ENCODE measurements at regions not wholly inside any gene's neighbourhood (a gene's known extent, or its start where the extent isn't known, plus 50 kb on each side); places are given as distances from the start of the nearest gene placed in this dataset.

- in situ Hi-C loops (cut with MboI): no loop called here
- Histone ChIP-seq H3K4me1 (replicated peaks in 1 of 2; ENCODE audit: control insufficient read depth in 2 of 2, insufficient read depth in 2 of 2, low read length in 2 of 2) (no peaks in the 10 kb centered on the region), H3K4me2 (ENCODE audit: insufficient read depth, low read length) (no peak overlapping the region), H3K4me3 (no peak overlapping the region), H3K27me3 (ENCODE audit: control insufficient read depth in 2 of 2, insufficient read depth in 2 of 2, low read length in 2 of 2) (peaks cover 0 to 13% of the 10 kb centered on the region in 2 experiments; a peak in 2 of 5 replicates), H3K36me3 (ENCODE audit: control insufficient read depth, insufficient read depth, low read length) (no peaks in the 10 kb centered on the region), H3K9ac (ENCODE audit: insufficient read depth in 1 of 2, low read depth in 2 of 2, low read length in 2 of 2) (no peak overlapping the region), H3K9me1 (ENCODE audit: control insufficient read depth, insufficient read depth, low read length) (no peaks in the 10 kb centered on the region), H2AFZ (ENCODE audit: low read depth, low read length) (no peak overlapping the region), H3K27ac (ENCODE audit: extremely low read depth, low read depth, low read length) (no peak overlapping the region), H3K79me2 (ENCODE audit: control insufficient read depth, insufficient read depth, low read length) (no peaks in the 10 kb centered on the region), H3K9me3 (replicated peaks; ENCODE audit: control insufficient read depth, insufficient read depth, low read depth, low read length) (no peaks in the 10 kb centered on the region), H4K20me1 (replicated peaks; ENCODE audit: control insufficient read depth, insufficient read depth, low read length) (0 out of 2 replicates have a peak, but pooled peaks cover 3% of the 10 kb centered on the region)
- DNase-seq (ENCODE audit: extremely low read depth in 1 of 4, low spot score in 3 of 4) (no peak), ATAC-seq (no peak), FAIRE-seq (no peak)
- POLR2A ChIA-PET: no interaction called here
- BruUV-seq (replicated peaks): no TSS peak
- 3% methylated on average over 10 of the region's 10 CpGs for WGBS (ENCODE audit: insufficient coverage, low coverage, missing lambda C conversion rate)
- CTCF ChIA-PET (ENCODE audit: low intra/inter-chr PET ratio): no interaction called here
- intact Hi-C loops (cut with micrococcal nuclease): no loop called here
- TF ChIP-seq, protein P1, sequence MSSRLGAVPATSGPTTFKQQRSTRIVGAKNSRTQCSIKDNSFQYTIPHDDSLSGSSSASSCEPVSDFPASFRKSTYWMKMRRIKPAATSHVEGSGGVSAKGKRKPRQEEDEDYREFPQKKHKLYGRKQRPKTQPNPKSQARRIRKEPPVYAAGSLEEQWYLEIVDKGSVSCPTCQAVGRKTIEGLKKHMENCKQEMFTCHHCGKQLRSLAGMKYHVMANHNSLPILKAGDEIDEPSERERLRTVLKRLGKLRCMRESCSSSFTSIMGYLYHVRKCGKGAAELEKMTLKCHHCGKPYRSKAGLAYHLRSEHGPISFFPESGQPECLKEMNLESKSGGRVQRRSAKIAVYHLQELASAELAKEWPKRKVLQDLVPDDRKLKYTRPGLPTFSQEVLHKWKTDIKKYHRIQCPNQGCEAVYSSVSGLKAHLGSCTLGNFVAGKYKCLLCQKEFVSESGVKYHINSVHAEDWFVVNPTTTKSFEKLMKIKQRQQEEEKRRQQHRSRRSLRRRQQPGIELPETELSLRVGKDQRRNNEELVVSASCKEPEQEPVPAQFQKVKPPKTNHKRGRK (tag; IDR thresholded peaks at IDR 0.05): no peak
- no peak for TF ChIP-seq TEAD2 (tag; IDR thresholded peaks at IDR 0.05)
- no peak for TF ChIP-seq ZNF699 (CRISPR knock-in tag; IDR thresholded peaks at IDR 0.05; ENCODE audit: insufficient replicate concordance)
- TF ChIP-seq AFF4 (CRISPR knock-in tag; IDR thresholded peaks at IDR 0.05): no peak
- TF ChIP-seq NFE2L1 (tag; IDR thresholded peaks at IDR 0.05; ENCODE audit: borderline replicate concordance, low read depth): no peak
- no peak for TF ChIP-seq POLR3A (IDR thresholded peaks at IDR 0.05; ENCODE audit: borderline replicate concordance, extremely low read depth, insufficient read depth, insufficient read length)
- TF ChIP-seq POLR2AphosphoS5 (IDR thresholded peaks at IDR 0.05; ENCODE audit: control insufficient read depth, insufficient read depth, low read depth, low read length): no peak
- TF ChIP-seq NUFIP1 (IDR thresholded peaks at IDR 0.05; ENCODE audit: partially characterized antibody): no peak
- TF ChIP-seq, protein P2, sequence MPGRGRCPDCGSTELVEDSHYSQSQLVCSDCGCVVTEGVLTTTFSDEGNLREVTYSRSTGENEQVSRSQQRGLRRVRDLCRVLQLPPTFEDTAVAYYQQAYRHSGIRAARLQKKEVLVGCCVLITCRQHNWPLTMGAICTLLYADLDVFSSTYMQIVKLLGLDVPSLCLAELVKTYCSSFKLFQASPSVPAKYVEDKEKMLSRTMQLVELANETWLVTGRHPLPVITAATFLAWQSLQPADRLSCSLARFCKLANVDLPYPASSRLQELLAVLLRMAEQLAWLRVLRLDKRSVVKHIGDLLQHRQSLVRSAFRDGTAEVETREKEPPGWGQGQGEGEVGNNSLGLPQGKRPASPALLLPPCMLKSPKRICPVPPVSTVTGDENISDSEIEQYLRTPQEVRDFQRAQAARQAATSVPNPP (IDR thresholded peaks at IDR 0.05; ENCODE audit: borderline replicate concordance, insufficient read depth, insufficient read length): no peak
- no peak for TF ChIP-seq NFXL1 (CRISPR knock-in tag; IDR thresholded peaks at IDR 0.05)
These were observed 171.8 kb upstream of the UBL3 start for GRCh38 chr13:30022256-30022655.
